ENCODE measurements at regions not wholly inside any gene's neighbourhood (a gene's known extent, or its start where the extent isn't known, plus 50 kb on each side); places are given as distances from the start of the nearest gene placed in this dataset.

DNA sequence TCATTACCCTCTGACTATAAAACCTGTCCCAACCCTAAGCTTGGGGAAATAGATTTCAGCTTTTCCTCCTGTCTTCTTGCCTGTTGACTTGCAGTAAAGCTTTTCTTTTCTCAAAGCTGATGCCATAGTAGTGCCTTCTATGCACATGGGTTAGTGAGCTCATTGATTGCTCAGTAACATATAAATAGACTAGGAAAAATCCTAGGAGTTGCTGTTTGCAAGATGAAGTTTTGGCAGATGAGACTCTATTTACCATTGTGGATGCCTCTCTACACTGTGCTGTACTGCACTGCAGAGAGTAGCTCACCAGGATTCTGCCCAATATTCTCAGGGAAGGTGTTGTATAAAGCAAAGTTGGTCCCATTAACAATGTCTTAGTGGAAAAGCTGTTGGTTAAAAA lies 262.7 kb upstream of the CD180 start:
- H3K27me3 Mint-ChIP-seq (ENCODE audit: low read depth): no peaks in the 10 kb centered on the region
- no peaks in the 10 kb centered on the region for H3K4me1 Mint-ChIP-seq
- H3K4me3 Mint-ChIP-seq: no peak overlapping the region
- TF ChIP-seq, protein P1, sequence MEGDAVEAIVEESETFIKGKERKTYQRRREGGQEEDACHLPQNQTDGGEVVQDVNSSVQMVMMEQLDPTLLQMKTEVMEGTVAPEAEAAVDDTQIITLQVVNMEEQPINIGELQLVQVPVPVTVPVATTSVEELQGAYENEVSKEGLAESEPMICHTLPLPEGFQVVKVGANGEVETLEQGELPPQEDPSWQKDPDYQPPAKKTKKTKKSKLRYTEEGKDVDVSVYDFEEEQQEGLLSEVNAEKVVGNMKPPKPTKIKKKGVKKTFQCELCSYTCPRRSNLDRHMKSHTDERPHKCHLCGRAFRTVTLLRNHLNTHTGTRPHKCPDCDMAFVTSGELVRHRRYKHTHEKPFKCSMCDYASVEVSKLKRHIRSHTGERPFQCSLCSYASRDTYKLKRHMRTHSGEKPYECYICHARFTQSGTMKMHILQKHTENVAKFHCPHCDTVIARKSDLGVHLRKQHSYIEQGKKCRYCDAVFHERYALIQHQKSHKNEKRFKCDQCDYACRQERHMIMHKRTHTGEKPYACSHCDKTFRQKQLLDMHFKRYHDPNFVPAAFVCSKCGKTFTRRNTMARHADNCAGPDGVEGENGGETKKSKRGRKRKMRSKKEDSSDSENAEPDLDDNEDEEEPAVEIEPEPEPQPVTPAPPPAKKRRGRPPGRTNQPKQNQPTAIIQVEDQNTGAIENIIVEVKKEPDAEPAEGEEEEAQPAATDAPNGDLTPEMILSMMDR (IDR thresholded peaks at IDR 0.05; ENCODE audit: unreplicated experiment in 3 of 3): no peak
- no peaks in the 10 kb centered on the region for H3K9me3 Mint-ChIP-seq
- H3K36me3 Mint-ChIP-seq (ENCODE audit: low read depth): no peaks in the 10 kb centered on the region
- H3K27ac Mint-ChIP-seq: no peak overlapping the region

DNA sequence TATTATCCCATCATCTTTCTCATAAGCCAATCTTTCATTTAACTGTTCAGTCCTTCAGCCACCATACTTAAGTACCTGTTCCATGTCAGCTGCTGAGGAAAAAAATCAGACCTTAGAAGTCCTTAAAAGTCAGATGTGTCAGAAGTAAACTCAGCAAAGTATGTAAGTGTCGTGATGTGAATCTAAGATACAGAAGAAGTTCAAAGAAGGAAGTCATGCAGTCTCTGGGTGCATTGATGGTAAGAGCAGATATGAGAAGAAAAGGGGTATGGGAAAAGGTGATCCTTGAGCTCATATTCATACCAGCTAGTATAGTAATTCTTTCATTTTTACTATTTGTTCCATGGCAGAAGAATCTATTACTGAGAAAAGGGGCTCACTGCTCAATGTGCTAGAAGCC lies 259.4 kb upstream of the CD180 start:
- Mint-ChIP-seq H3K4me1 (peaks cover 11% of the 10 kb centered on the region), H3K4me3 (no peak overlapping the region), H3K9me3 (no peaks in the 10 kb centered on the region), H3K27me3 (ENCODE audit: low read depth) (no peaks in the 10 kb centered on the region), H3K36me3 (ENCODE audit: low read depth) (no peaks in the 10 kb centered on the region), H3K27ac (no peak overlapping the region)
- TF ChIP-seq, protein P1 (IDR thresholded peaks at IDR 0.05; ENCODE audit: unreplicated experiment in 3 of 3): no peak

DNA sequence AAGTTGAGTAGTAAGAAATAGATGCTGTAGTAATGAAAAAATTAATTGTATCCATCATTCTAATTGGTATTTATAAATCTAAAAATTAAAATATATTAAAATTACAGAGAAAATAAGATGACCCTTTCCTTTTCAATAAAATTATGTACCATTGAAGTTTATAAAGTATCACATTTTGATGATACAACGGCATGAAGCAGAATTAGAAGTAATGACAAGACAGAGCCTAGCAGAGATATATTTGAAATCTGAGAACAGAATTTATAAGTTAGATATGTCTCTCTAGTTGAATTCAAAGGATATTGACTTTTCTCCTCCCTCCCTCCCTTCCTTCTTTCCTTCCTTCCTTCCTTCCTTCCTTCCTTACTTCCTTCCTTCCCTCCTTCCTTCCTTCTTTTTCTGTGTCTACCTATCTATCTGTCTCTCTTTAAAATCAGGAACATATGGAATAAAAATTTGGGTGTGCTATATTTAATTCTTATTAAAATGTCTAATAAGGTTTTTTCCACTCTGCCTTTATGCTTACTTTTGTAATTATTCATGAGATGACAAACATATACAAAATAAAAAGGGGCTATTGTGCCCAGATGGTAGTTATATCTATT lies 258.5 kb upstream of the CD180 start:
- Mint-ChIP-seq H3K27me3 (ENCODE audit: low read depth) (no peaks in the 10 kb centered on the region), H3K9me3 (peaks cover 1% of the 10 kb centered on the region), H3K4me3 (no peak overlapping the region), H3K4me1 (peaks cover 20% of the 10 kb centered on the region), H3K36me3 (ENCODE audit: low read depth) (no peaks in the 10 kb centered on the region), H3K27ac (no peak overlapping the region)
- TF ChIP-seq, protein P1 (IDR thresholded peaks at IDR 0.05; ENCODE audit: unreplicated experiment in 3 of 3): no peak

DNA sequence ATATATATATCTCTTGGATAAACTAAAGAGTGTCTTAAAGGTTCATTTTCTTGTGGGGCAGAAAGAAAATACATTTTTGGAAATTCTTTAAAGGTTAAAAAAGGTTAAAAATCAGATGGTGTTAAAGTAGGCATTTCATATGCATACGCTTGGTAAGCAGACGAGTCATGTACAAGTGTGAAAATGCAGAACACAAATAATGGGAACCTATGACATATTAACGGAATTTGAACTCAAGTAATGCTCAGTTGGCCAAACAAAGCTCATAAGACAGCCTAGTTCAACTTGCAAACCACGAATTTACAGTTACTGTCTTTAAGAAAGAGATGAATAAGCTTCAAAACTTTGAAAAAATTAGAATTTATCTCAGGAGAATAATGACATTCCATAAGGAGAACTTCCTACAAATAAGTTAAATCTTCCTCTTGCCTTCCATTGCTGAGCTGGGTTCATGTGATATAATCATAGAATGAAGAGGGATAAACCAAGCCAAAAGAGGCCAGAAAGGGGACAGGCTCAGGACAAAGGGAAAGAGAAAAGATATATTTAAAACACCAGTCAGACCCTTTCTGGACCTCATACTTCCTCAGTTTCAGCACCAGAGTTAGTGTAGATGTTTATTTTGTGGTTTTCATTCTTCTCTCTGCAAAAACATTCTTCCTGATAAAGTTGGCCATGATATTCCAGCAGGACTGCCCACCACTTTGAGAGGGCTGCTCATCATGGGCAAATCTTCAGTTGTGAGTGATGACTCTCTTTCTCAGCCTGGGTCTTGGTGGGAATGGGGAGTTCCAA lies 256.7 kb upstream of the CD180 start:
- peaks cover 13% of the 10 kb centered on the region for H3K9me3 Mint-ChIP-seq
- H3K27ac Mint-ChIP-seq: peak overlapping the region in 2 of 3 experiments; percentile 30 to 38
- H3K4me1 Mint-ChIP-seq: peaks cover 22% of the 10 kb centered on the region
- no peak overlapping the region for H3K4me3 Mint-ChIP-seq
- no peaks in the 10 kb centered on the region for H3K27me3 Mint-ChIP-seq (ENCODE audit: low read depth)
- no peaks in the 10 kb centered on the region for H3K36me3 Mint-ChIP-seq (ENCODE audit: low read depth)
- TF ChIP-seq, protein P1 (IDR thresholded peaks at IDR 0.05; ENCODE audit: unreplicated experiment in 3 of 3): no peak

DNA sequence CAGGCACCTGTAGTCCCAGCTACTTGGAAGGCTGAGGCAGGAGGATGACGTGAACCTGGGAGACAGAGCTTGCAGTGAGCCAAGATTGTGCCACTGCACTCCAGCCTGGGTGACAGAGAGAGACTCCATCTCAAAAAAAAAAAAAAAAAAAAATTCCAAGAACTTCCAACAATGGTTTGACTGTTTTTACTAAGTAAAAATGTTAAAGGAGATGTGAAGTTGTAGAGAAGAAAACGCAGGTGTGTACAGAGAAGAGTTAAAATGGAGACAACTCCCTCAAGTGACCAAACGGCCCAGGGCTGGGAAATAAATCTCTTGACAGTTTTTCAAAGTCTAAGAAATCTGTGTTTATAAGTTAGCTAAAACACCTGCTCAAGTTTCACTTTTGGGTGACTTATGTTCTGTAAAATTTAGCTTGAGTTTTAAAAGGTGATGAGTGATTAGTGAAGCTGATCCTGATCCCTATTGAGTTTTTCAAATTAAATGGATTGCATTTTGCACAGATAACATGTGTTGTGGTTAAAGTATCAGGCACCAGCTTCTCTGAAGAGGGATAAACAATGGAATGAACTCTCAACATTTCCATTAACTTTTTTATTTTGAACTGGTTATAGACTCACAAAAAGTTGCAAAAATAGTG lies 255.2 kb upstream of the CD180 start:
- Mint-ChIP-seq H3K27me3 (ENCODE audit: low read depth) (peaks cover 4% of the 10 kb centered on the region), H3K4me1 (peaks cover 22% of the 10 kb centered on the region), H3K4me3 (no peak overlapping the region), H3K36me3 (ENCODE audit: low read depth) (no peaks in the 10 kb centered on the region), H3K27ac (no peak overlapping the region), H3K9me3 (peaks cover 19% of the 10 kb centered on the region)
- TF ChIP-seq, protein P1 (IDR thresholded peaks at IDR 0.05; ENCODE audit: unreplicated experiment in 3 of 3): no peak

Measured in nephron (organoid).